Panc1 (cell line): ENCODE measurements at regions not wholly inside any gene's neighbourhood (a gene's known extent, or its start where the extent isn't known, plus 50 kb on each side); places are given as distances from the start of the nearest gene placed in this dataset.

Experiments
- ATAC-seq: fragments of 200-7000 bp; cut with Tn5 transposase; 2 replicates; pipeline ENCODE4 v1.9.1; 2020; ENCODE audit warnings: mild to moderate bottlenecking, moderate library complexity
- BruUV-seq: library from RNA; stranded (reverse); fragments of 400-500 nt; replicated peaks from 2 replicates; lab custom pipeline; 2021; lab: Mats Ljungman, UMichigan
- CTCF ChIA-PET: fragments of 300-600 bp; sonication (Branson Sonifier 250); formaldehyde crosslinking; loops from one replicate; lab custom pipeline; 2022; ENCODE audit warnings: antibody characterized with exemption; lab: Charles Lee
- POLR2A ChIA-PET: fragments of 300-600 bp; sonication (Branson Sonifier 250); formaldehyde crosslinking; loops from one replicate; lab custom pipeline; 2022; ENCODE audit warnings: antibody characterized with exemption; lab: Charles Lee
- DNase-seq: peaks from one replicate; pipeline ENCODE4 v3.0.0-alpha.2; 2010; ENCODE audit warnings: low read depth, low spot score
- H3K27ac ChIP-seq: 2 replicates; pipeline ENCODE4 v1.5.1; 2011; ENCODE audit warnings: mild to moderate bottlenecking, low read length, inconsistent platforms
- H3K27me3 ChIP-seq: fragments of 200-500 bp; sonication (Bioruptor generic); 2 replicates; pipeline ENCODE4 v1.6.0; 2014; ENCODE audit warnings: low read length, inconsistent platforms; ENCODE audit not compliant: control insufficient read depth, insufficient read depth
- H3K36me3 ChIP-seq: fragments of 200-500 bp; sonication (Bioruptor generic); 2 replicates; pipeline ENCODE4 v1.5.1; 2014; ENCODE audit warnings: inconsistent platforms, mild to moderate bottlenecking, low read length, moderate library complexity; ENCODE audit not compliant: control insufficient read depth, insufficient read depth
- H3K4me1 ChIP-seq: 2 replicates; pipeline ENCODE4 v1.5.1; 2011; ENCODE audit warnings: inconsistent platforms, mild to moderate bottlenecking, low read length, moderate library complexity; ENCODE audit not compliant: control insufficient read depth, insufficient read depth
- H3K4me3 ChIP-seq, 2 experiments: 2 replicates each; pipeline ENCODE4 v1.5.1; 2011 to 2012; ENCODE audit warnings: low read depth in 2 of 2, low read length in 2 of 2, mild to moderate bottlenecking in 2 of 2, inconsistent platforms in 1 of 2, moderate library complexity in 1 of 2
- H3K9me3 ChIP-seq: fragments of 200-500 bp; sonication (Bioruptor generic); 2 replicates; pipeline ENCODE4 v1.5.1; 2014; ENCODE audit warnings: low read depth, mild to moderate bottlenecking, inconsistent platforms, low read length, moderate library complexity; ENCODE audit not compliant: control insufficient read depth, insufficient read depth
- POLR2AphosphoS5 ChIP-seq: IDR thresholded peaks from 2 replicates; pipeline ENCODE4 v1.6.1; 2012; ENCODE audit warnings: mild to moderate bottlenecking, low read depth, low read length, moderate library complexity
- SIN3A ChIP-seq: IDR thresholded peaks from 2 replicates; pipeline ENCODE4 v1.6.1; 2012; ENCODE audit warnings: low read depth, mild to moderate bottlenecking, low read length, moderate library complexity, borderline replicate concordance; ENCODE audit not compliant: insufficient read depth
- TCF7L2 ChIP-seq: IDR thresholded peaks from 2 replicates; pipeline ENCODE4 v1.6.1; 2011; ENCODE audit warnings: mild to moderate bottlenecking, low read depth, low read length, inconsistent platforms
- in situ Hi-C: cut with HindIII; loops from 2 replicates; pipeline ENCODE4 v1.10.0; 2016; ENCODE audit warnings: low sequenced_read_pairs, low pct_unique_long_range_greater_than_20kb
- intact Hi-C: fragments of 100-400 bp; cut with micrococcal nuclease; formaldehyde crosslinking; loops from one replicate; pipeline ENCODE4 v1.10.0; 2022; ENCODE audit not compliant: unreplicated experiment
- TF ChIP-seq, protein P1 (sequence below), 2 experiments: IDR thresholded peaks; 2 replicates each; pipeline ENCODE4 v1.6.1; 2011 to 2012; ENCODE audit warnings: low read depth in 2 of 2, control low read depth in 1 of 2, low read length in 1 of 2, mild to moderate bottlenecking in 1 of 2, moderate library complexity in 1 of 2; ENCODE audit not compliant: insufficient read depth in 1 of 2
- TF ChIP-seq, protein P2 (sequence below): fragments of 450-650 bp; IDR thresholded peaks from 2 replicates; pipeline ENCODE4 v1.5.1; 2017; ENCODE audit warnings: mild to moderate bottlenecking

DNA sequence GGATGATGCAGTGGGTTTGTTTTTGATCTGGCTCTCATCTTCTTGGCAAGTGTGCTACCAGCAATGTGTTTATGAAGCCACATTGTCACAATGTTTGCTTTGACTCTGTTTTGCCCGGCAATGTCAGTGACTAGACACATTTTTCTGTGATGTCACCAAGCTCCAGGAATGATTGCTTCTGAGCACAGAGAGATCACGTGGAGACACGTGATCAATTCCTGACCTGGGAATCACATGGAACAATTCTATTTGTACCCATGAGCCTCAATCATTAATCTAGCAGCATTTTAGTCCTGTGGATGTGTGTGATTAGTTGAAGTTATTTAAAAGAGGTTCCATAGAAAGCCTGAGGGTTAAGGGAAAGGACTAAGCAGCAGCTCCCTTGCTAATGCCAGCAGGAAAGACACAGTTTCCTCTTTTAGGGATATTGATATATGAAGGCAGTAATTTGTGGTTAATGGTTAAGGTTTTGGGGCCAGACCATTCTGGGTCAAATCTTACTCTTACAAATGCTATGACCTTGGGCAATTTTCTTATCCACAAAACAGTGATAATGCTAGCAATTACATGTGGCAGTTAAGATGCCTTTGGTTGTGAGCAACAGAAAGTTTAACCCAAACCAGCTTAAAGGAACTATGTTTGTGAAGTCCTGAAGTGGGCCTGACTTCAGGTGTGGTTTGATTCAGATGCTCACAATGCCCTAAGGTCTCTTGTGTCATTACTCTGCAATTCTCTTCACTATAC lies 59.0 kb downstream of the FASLG start:
- CTCF ChIA-PET, result no interaction called here
- no peaks in the 10 kb centered on the region for H3K9me3 ChIP-seq
- no peak for ATAC-seq
- in situ Hi-C loops, result no loop called here
- H3K27ac ChIP-seq, result no peak overlapping the region
- H3K4me1 ChIP-seq, result no peaks in the 10 kb centered on the region
- TF ChIP-seq TCF7L2 (no peak), SIN3A (no peak), POLR2AphosphoS5 (no peak)
- TF ChIP-seq, protein P1, sequence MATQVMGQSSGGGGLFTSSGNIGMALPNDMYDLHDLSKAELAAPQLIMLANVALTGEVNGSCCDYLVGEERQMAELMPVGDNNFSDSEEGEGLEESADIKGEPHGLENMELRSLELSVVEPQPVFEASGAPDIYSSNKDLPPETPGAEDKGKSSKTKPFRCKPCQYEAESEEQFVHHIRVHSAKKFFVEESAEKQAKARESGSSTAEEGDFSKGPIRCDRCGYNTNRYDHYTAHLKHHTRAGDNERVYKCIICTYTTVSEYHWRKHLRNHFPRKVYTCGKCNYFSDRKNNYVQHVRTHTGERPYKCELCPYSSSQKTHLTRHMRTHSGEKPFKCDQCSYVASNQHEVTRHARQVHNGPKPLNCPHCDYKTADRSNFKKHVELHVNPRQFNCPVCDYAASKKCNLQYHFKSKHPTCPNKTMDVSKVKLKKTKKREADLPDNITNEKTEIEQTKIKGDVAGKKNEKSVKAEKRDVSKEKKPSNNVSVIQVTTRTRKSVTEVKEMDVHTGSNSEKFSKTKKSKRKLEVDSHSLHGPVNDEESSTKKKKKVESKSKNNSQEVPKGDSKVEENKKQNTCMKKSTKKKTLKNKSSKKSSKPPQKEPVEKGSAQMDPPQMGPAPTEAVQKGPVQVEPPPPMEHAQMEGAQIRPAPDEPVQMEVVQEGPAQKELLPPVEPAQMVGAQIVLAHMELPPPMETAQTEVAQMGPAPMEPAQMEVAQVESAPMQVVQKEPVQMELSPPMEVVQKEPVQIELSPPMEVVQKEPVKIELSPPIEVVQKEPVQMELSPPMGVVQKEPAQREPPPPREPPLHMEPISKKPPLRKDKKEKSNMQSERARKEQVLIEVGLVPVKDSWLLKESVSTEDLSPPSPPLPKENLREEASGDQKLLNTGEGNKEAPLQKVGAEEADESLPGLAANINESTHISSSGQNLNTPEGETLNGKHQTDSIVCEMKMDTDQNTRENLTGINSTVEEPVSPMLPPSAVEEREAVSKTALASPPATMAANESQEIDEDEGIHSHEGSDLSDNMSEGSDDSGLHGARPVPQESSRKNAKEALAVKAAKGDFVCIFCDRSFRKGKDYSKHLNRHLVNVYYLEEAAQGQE (IDR thresholded peaks at IDR 0.05; ENCODE audit: insufficient read depth in 1 of 2, low read depth in 2 of 2, low read length in 1 of 2), result no peak
- TF ChIP-seq, protein P2, sequence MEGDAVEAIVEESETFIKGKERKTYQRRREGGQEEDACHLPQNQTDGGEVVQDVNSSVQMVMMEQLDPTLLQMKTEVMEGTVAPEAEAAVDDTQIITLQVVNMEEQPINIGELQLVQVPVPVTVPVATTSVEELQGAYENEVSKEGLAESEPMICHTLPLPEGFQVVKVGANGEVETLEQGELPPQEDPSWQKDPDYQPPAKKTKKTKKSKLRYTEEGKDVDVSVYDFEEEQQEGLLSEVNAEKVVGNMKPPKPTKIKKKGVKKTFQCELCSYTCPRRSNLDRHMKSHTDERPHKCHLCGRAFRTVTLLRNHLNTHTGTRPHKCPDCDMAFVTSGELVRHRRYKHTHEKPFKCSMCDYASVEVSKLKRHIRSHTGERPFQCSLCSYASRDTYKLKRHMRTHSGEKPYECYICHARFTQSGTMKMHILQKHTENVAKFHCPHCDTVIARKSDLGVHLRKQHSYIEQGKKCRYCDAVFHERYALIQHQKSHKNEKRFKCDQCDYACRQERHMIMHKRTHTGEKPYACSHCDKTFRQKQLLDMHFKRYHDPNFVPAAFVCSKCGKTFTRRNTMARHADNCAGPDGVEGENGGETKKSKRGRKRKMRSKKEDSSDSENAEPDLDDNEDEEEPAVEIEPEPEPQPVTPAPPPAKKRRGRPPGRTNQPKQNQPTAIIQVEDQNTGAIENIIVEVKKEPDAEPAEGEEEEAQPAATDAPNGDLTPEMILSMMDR, result no peak
- peaks cover 2% of the 10 kb centered on the region for H3K27me3 ChIP-seq
- no peak overlapping the region for H3K4me3 ChIP-seq
- no peak for DNase-seq
- BruUV-seq, result no TSS peak
- intact Hi-C loops, result loop anchor here (2.0 to 5.0 kb wide), 2 partner anchors 111 to 267 kb away; no protein-coding TSS in a partner anchor
- no peaks in the 10 kb centered on the region for H3K36me3 ChIP-seq
- POLR2A ChIA-PET, result no interaction called here

DNA sequence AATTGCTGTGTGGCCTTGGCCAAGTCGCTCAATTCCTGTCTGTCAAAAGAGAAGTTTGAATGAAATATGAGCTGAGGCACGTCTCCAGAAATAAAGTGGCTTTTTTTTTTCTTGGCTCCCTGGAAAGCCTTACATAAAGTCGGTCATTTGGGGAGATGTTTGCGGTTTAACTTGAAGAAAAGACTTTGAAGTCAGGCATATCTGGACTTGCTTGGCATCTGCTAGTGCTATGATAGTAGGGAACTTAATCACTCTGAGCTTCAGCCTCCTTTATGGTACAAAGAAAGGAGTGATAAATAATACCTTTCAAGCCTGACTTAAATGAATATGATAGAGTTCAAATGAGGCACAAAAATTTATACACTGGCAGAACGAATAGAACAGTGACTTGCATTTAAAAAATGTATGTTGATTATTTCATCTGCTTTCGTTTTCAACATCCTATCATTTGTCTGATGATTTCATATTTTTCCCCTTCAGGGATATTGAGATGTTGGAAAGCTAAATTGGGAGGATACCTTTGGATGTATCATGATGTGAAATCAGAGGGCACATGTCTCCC lies 60.2 kb downstream of the FASLG start:
- Histone ChIP-seq H3K36me3 (no peaks in the 10 kb centered on the region), H3K27me3 (peaks cover 2% of the 10 kb centered on the region), H3K4me3 (no peak overlapping the region), H3K9me3 (no peaks in the 10 kb centered on the region), H3K4me1 (no peaks in the 10 kb centered on the region), H3K27ac (no peak overlapping the region)
- ATAC-seq (no peak), DNase-seq (no peak)
- POLR2A ChIA-PET, result no interaction called here
- TF ChIP-seq POLR2AphosphoS5, result no peak
- no TSS peak for BruUV-seq
- CTCF ChIA-PET, result interaction anchor here (0.6 to 1.5 kb wide), 6 partner anchors 26 to 716 kb away, joined by 3 to 8 read pairs (median 4); no protein-coding TSS in a partner anchor
- in situ Hi-C loops, result no loop called here
- intact Hi-C loops, result loop anchor here (2.0 to 5.0 kb wide), 2 partner anchors 112 to 268 kb away; no protein-coding TSS in a partner anchor
